ENCODE measurements at regions not wholly inside any gene's neighbourhood (a gene's known extent, or its start where the extent isn't known, plus 50 kb on each side); places are given as distances from the start of the nearest gene placed in this dataset.
"Not testable (repeated sequence)": the region's sequence is repeated elsewhere in the genome, so short reads cannot be mapped to it uniquely, and the experiment has no call there.

DNA sequence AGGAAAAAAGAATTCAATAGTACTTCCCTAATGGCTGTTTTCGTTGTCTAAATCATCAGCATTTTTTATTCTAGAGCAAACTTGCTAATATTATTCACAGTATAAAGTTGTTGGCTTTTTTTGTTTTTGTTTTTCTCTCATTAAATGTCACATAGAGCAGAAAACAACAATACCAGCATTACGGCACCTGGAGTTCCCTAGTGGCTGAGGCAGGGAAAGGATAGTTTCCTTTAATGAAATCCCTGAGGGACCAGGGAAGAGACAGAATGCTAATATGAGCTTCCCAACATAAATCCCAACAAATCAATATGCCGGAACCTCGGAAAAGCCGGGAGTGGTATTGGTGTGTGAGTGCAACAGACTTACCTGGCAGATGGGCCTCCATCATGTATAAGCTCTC lies 235.2 kb upstream of the ASCC3 start:
- DNase-seq (ENCODE audit: insufficient read length) (no peak), FAIRE-seq (no peak)
- TF ChIP-seq POLR2AphosphoS5 (IDR thresholded peaks at IDR 0.05; ENCODE audit: low read depth, low read length): no peak
- no peak for TF ChIP-seq POLR2A (IDR thresholded peaks at IDR 0.05; ENCODE audit: low read depth, low read length)
- TF ChIP-seq TAF1 (IDR thresholded peaks at IDR 0.05; ENCODE audit: borderline replicate concordance, low read depth, low read length): no peak

DNA sequence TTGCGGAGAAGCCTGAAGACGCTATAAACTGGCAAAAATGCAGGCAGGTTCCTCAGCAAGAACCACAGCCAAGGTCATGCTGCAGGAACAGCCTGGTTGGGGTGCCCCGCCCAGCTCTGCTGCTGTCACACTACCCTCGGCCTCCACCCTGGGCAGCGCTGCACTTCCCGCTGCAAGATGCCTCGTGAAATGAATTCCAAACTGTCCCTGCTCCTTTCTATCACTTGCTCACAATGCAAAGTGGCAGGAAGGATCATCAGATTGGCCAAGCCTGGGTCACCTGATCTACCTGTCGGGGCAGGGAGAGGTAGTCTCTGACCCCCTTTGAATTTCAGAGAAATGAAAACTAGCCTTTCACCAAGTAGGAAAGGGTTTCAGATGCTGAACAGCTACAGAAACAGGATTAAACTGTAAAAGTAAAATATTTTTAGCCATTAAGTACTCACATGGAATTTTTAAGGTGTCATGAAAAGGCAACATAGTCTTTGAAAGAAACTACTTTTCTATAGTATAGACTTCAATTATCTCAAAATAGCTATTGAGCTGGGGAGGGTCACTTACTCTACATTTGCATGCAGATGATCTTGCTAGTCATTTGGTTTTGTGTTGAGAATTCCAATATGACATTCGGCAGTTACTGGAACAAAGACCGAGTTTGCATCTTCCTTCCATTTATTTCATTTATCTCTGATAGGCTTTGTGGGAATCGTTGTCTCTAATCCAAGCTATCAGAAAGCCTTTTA lies 236.4 kb upstream of the ASCC3 start:
- TF ChIP-seq TAF1 (IDR thresholded peaks at IDR 0.05; ENCODE audit: borderline replicate concordance, low read depth, low read length): no peak
- TF ChIP-seq POLR2AphosphoS5 (IDR thresholded peaks at IDR 0.05; ENCODE audit: low read depth, low read length): no peak
- no peak for TF ChIP-seq POLR2A (IDR thresholded peaks at IDR 0.05; ENCODE audit: low read depth, low read length)
- no peak for DNase-seq (ENCODE audit: insufficient read length)
- FAIRE-seq: no peak

DNA sequence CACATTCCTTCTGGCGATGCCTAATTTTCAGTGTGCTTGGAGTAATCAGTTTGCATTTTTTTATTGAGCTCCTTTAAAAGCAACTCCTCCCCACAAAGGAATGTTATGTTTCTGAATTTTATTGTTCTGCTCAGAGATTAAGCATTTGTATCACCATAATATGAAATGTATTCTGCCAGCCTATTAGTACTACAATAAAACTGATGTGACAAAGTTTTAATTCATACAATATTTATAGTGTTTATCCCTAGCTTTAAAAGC lies 236.9 kb upstream of the ASCC3 start:
- FAIRE-seq: no peak
- TF ChIP-seq POLR2AphosphoS5 (IDR thresholded peaks at IDR 0.05; ENCODE audit: low read depth, low read length): no peak
- TF ChIP-seq POLR2A (IDR thresholded peaks at IDR 0.05; ENCODE audit: low read depth, low read length): no peak
- no peak for DNase-seq (ENCODE audit: insufficient read length)

DNA sequence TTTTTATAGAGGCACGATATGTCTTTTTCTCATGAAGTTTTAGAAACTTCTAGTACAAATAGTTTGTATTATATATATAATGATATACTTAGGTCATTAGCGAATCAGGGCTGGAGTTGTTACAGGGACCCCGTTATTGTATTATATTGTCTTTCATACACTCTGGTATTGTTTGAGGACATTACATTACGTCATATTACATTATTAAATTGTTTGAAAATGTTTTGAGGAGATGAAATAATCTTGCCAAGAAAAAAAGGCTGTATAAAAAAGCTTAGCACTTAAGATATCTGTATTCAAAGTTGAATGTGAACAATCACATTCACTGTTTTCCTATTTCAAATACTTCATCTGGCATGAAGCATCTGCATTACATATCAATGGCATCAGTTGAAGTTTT lies 239.6 kb upstream of the ASCC3 start:
- FAIRE-seq (no peak), DNase-seq (ENCODE audit: insufficient read length) (no peak)
- TF ChIP-seq POLR2AphosphoS5 (IDR thresholded peaks at IDR 0.05; ENCODE audit: low read depth, low read length): no peak
- no peak for TF ChIP-seq TAF1 (IDR thresholded peaks at IDR 0.05; ENCODE audit: borderline replicate concordance, low read depth, low read length)
- TF ChIP-seq POLR2A (IDR thresholded peaks at IDR 0.05; ENCODE audit: low read depth, low read length): no peak

DNA sequence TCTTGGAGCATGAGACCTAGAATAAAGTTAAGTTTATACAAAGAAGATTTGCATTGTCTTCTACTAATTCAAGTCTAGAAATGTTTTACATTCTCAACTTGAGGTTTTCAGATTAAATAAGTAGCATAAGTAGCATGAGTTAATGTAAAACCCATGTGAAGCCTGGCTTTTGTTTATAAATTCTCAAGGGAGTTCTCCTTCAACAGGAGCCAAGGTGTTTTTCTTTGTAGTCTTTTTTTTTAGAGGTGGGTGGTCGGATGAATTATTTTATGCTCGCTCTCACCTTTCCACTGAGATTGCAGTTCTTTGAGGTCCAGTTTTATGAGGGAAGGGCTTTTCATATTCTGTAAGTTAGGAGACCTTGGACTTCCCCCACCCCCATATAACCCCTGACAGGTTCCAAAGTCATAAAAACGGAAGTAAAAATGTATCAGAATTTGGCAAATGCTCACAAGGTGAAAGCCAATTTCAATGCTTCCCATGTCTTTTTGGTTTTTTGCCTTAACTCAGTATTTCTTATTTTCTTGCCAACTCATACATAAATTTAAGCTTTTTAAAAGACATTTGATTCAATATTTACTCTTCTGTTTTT lies 244.3 kb upstream of the ASCC3 start:
- no peak for FAIRE-seq
- no peak for TF ChIP-seq TAF1 (IDR thresholded peaks at IDR 0.05; ENCODE audit: borderline replicate concordance, low read depth, low read length)
- TF ChIP-seq POLR2AphosphoS5 (IDR thresholded peaks at IDR 0.05; ENCODE audit: low read depth, low read length): no peak
- no peak for TF ChIP-seq POLR2A (IDR thresholded peaks at IDR 0.05; ENCODE audit: low read depth, low read length)
- no peak for DNase-seq (ENCODE audit: insufficient read length)

DNA sequence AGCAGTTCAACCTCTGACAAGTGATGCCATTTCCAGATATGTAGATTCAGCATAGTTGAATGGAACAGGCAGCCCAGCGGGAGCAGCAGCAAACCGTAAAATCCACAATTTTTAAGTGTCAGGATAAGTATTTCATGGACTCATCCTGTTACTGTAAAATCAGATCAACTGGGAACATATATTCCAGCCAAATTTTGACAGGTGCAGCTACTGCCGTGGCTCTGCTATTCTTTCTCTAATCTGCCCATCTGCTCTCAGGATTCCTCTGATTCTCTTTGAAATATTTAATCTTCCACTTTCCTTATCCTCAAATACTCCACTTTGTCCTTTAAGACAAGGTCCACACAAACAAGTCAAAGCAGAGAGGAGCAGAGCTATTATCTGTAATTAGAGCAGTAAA lies 245.4 kb upstream of the ASCC3 start:
- TF ChIP-seq TAF1 (IDR thresholded peaks at IDR 0.05; ENCODE audit: borderline replicate concordance, low read depth, low read length): no peak
- TF ChIP-seq POLR2AphosphoS5 (IDR thresholded peaks at IDR 0.05; ENCODE audit: low read depth, low read length): no peak
- FAIRE-seq (no peak), DNase-seq (ENCODE audit: insufficient read length) (no peak)

DNA sequence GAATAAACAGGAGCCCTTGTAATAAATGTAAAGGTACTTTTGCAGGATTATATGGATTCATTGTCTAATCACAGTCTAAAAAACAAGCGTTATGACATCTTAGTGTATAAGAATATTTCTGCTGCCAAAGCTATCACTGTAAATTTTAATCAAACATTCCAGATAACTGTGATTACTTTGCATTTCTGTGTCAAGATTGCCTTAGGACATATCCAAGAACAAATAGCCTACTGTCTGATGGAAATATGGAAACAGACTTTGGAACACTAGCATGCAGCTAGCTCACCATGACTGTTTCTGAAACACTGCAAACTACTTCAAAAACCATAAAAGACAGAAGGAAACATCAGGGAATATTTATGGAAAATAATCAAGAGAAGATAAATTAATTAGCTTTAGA lies 248.7 kb upstream of the ASCC3 start:
- DNase-seq (ENCODE audit: insufficient read length): no peak
- FAIRE-seq: no peak
- no peak for TF ChIP-seq TAF1 (IDR thresholded peaks at IDR 0.05; ENCODE audit: borderline replicate concordance, low read depth, low read length)
- TF ChIP-seq POLR2A (IDR thresholded peaks at IDR 0.05; ENCODE audit: low read depth, low read length): no peak
- no peak for TF ChIP-seq POLR2AphosphoS5 (IDR thresholded peaks at IDR 0.05; ENCODE audit: low read depth, low read length)

DNA sequence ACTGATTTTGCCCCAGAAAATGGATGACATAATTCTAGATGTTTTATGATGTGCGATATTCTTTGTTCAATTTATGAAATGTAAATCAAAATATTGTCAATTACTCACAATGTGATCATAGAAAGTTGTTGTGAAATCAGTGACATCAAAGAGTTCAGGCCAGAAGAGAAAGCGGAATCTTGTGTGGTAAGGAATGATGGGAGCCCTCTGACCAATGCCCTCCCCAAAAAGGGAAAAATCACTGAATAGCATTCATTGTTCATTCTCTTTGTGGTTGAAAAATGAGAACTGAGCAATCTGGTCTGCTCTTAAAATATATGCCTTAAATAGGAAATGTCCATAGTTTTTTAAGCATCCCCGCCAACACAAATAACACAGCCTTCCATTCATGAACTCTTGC lies 247.1 kb upstream of the GRIK2 start:
- DNase-seq (ENCODE audit: insufficient read length): no peak
- TF ChIP-seq POLR2AphosphoS5 (IDR thresholded peaks at IDR 0.05; ENCODE audit: low read depth, low read length): no peak
- no peak for FAIRE-seq

DNA sequence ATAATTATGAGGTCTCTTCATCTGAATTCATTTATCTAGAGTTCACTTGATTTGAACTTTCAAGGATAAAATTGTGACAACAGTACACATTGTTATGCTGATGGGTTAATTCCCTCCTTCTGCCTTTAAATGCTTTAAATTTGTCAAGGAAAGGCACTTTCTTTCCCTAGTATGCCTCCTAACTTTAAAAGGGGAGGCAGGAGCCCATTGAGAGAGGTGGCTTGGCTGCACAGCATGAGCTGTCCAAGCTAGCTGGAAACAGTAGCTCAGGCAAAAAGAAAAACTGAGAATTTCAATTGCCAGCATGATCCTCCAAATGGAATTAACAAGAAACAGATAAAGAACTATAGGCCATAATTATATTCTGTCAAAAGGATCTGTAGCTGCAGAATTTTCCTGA lies 243.3 kb upstream of the GRIK2 start:
- FAIRE-seq (no peak), DNase-seq (ENCODE audit: insufficient read length) (no peak)
- TF ChIP-seq TAF1 (IDR thresholded peaks at IDR 0.05; ENCODE audit: borderline replicate concordance, low read depth, low read length) (no peak), POLR2AphosphoS5 (IDR thresholded peaks at IDR 0.05; ENCODE audit: low read depth, low read length) (no peak), POLR2A (IDR thresholded peaks at IDR 0.05; ENCODE audit: low read depth, low read length) (no peak)

DNA sequence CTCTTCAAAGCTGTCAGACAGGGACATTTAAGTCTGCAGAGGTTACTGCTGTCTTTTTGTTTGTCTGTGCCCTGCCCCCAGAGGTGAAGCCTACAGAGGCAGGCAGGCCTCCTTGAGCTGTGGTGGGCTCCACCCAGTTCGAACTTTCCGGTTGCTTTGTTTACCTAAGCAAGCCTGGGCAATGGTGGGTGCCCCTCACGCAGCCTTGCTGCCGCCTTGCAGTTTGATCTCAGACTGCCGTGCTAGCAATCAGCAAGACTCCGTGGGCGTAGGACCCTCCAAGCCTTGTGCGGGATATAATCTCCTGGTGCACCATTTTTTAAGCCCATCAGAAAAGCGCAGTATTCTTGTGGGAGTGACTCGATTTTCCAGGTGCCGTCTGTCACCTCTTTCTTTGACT lies 235.9 kb upstream of the GRIK2 start:
- not testable (repeated sequence) for FAIRE-seq; DNase-seq (ENCODE audit: insufficient read length)

DNA sequence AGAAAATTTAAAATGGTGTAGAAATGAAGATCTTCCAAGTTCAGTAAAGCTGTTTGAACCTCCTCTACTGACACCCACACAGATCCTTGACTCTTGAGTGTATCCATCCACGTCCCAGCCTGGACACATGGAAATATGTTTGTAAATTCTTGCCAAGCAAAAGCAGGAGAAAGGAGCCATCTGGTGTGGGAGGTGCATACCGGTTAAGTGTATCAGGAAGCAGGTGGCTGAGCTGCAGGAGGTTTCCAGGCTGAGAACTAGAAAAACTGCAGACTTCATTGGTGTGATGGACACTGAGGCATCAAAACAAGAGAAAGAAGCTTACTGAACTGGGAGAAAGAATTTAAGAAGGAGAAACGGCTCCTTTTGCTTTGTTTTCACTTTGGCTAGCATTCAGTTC lies 229.9 kb upstream of the GRIK2 start:
- no peak for TF ChIP-seq TAF1 (IDR thresholded peaks at IDR 0.05; ENCODE audit: borderline replicate concordance, low read depth, low read length)
- no peak for TF ChIP-seq POLR2A (IDR thresholded peaks at IDR 0.05; ENCODE audit: low read depth, low read length)
- no peak for TF ChIP-seq POLR2AphosphoS5 (IDR thresholded peaks at IDR 0.05; ENCODE audit: low read depth, low read length)
- FAIRE-seq (no peak), DNase-seq (ENCODE audit: insufficient read length) (no peak)

DNA sequence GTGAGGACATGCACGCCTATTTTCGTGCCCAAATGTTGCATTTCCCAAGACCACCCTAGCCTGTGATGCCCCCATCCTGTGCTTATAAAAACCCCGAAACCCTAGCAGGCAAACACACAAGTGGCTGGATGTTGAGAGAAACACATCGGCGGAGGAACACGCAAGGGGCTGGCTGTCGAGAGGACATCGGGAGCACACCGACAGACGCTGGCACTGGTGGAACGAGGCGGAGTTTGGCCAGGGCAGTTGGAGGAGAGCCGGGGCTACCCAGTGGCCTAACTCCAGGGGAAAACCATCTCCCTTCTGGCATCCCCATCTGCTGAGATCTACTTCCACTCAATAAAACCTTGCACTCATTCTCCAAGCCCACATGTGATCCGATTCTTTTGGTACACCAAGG lies 225.9 kb upstream of the GRIK2 start:
- TF ChIP-seq POLR2AphosphoS5 (IDR thresholded peaks at IDR 0.05; ENCODE audit: low read depth, low read length) (no peak), POLR2A (IDR thresholded peaks at IDR 0.05; ENCODE audit: low read depth, low read length) (no peak), TAF1 (IDR thresholded peaks at IDR 0.05; ENCODE audit: borderline replicate concordance, low read depth, low read length) (no peak)
- no peak for FAIRE-seq
- no peak for DNase-seq (ENCODE audit: insufficient read length)

DNA sequence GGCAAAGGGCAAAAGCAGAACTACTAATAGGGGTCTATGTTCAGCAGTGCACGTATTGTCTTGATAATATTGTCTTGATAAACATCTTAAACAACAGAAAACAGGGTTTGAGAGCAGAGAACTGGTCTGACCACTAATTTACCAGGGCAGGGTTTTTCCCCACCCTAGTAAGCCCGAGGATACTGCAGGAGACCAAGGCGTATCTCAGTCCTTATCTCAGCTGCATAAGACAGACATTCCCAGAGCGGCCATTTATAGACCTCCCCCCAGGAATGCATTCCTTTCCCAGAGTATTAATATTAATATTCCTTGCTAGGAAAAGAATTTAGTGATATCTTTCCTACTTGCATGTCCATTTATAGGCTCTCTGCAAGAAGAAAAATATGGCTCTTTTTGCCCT lies 222.5 kb upstream of the GRIK2 start:
- FAIRE-seq; DNase-seq (ENCODE audit: insufficient read length): not testable (repeated sequence)

Data from GM12892 (cell line).